ENCODE measurements at regions not wholly inside any gene's neighbourhood (a gene's known extent, or its start where the extent isn't known, plus 50 kb on each side); places are given as distances from the start of the nearest gene placed in this dataset.

DNA sequence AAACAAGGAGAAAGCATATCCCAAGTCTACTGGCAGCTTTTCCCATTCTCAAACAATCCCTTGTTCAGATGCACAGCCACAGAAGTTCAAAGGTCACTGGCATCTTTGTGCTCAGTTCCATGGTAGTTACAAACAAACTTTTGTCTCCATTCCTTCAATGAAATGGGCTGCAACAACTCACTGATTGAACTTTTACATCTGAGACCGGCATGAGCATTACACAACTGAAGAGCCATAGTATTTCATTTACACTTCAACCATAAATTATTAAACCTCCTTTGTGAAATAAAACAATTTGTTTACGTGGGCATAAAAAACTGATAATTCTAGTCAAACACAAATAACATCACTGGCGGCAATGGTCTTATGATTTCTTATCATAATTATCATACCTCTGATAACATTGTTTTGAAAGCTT, 67.8 kb upstream of the ARHGAP32 start:
- DNase-seq = no peak
- TF ChIP-seq, protein P1, sequence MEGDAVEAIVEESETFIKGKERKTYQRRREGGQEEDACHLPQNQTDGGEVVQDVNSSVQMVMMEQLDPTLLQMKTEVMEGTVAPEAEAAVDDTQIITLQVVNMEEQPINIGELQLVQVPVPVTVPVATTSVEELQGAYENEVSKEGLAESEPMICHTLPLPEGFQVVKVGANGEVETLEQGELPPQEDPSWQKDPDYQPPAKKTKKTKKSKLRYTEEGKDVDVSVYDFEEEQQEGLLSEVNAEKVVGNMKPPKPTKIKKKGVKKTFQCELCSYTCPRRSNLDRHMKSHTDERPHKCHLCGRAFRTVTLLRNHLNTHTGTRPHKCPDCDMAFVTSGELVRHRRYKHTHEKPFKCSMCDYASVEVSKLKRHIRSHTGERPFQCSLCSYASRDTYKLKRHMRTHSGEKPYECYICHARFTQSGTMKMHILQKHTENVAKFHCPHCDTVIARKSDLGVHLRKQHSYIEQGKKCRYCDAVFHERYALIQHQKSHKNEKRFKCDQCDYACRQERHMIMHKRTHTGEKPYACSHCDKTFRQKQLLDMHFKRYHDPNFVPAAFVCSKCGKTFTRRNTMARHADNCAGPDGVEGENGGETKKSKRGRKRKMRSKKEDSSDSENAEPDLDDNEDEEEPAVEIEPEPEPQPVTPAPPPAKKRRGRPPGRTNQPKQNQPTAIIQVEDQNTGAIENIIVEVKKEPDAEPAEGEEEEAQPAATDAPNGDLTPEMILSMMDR (IDR thresholded peaks at IDR 0.05; ENCODE audit: low read depth, low read length) = no peak
- no peaks in the 10 kb centered on the region for H3K27me3 ChIP-seq
- no peaks in the 10 kb centered on the region for H3K36me3 ChIP-seq
- no peaks in the 10 kb centered on the region for H3K9me3 ChIP-seq
- H3K4me1 ChIP-seq = no peaks in the 10 kb centered on the region
- H3K4me3 ChIP-seq (ENCODE audit: low read depth, low read length) = no peak overlapping the region

GRCh38 chr11:129258205-129258604, 66.1 kb upstream of the ARHGAP32 start:
- TF ChIP-seq, protein P1 (IDR thresholded peaks at IDR 0.05; ENCODE audit: low read depth, low read length) = no peak
- Histone ChIP-seq H3K4me1 (no peaks in the 10 kb centered on the region), H3K9me3 (no peaks in the 10 kb centered on the region), H3K36me3 (no peaks in the 10 kb centered on the region), H3K4me3 (ENCODE audit: low read depth, low read length) (no peak overlapping the region), H3K27me3 (no peaks in the 10 kb centered on the region)
- no peak for DNase-seq

DNA sequence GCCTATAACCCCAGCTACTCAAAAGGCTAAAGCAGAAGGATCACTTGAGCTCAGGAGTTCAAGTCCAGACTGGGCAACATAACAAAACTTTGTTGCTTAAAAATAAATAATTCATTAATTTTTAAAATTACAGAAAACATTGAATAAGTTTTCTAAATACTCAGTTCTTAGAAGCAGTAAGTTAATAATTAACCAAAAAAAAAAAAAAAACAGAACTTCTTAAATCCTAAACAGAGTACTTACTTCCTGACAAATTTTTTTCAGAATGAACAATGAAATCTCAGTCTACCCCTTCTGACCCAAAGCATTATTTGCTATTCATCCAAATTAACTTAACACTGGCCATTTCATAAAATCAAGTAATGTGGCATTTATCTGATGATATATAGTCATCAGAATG, 65.4 kb upstream of the ARHGAP32 start:
- Histone ChIP-seq H3K36me3 (no peaks in the 10 kb centered on the region), H3K4me1 (no peaks in the 10 kb centered on the region), H3K9me3 (no peaks in the 10 kb centered on the region), H3K27me3 (no peaks in the 10 kb centered on the region), H3K4me3 (ENCODE audit: low read depth, low read length) (no peak overlapping the region)
- no peak for DNase-seq
- TF ChIP-seq, protein P1 (IDR thresholded peaks at IDR 0.05; ENCODE audit: low read depth, low read length) = no peak

- no peaks in the 10 kb centered on the region for H3K9me3 ChIP-seq
- TF ChIP-seq, protein P1 (IDR thresholded peaks at IDR 0.05; ENCODE audit: low read depth, low read length) = no peak
- no peak for DNase-seq
- H3K27me3 ChIP-seq = no peaks in the 10 kb centered on the region
- no peaks in the 10 kb centered on the region for H3K36me3 ChIP-seq
- no peaks in the 10 kb centered on the region for H3K4me1 ChIP-seq
- H3K4me3 ChIP-seq (ENCODE audit: low read depth, low read length) = no peak overlapping the region
Measured at GRCh38 chr11:129252621-129253020, 60.5 kb upstream of the ARHGAP32 start.

GRCh38 chr11:129251067-129251466, 58.9 kb upstream of the ARHGAP32 start:
- DNase-seq = no peak
- Histone ChIP-seq H3K4me3 (ENCODE audit: low read depth, low read length) (no peak overlapping the region), H3K9me3 (no peaks in the 10 kb centered on the region), H3K36me3 (no peaks in the 10 kb centered on the region), H3K4me1 (no peaks in the 10 kb centered on the region), H3K27me3 (no peaks in the 10 kb centered on the region)
- TF ChIP-seq, protein P1 (IDR thresholded peaks at IDR 0.05; ENCODE audit: low read depth, low read length) = no peak

GRCh38 chr11:129249923-129250322, 57.8 kb upstream of the ARHGAP32 start:
- H3K4me3 ChIP-seq (ENCODE audit: low read depth, low read length) = no peak overlapping the region
- no peaks in the 10 kb centered on the region for H3K27me3 ChIP-seq
- TF ChIP-seq, protein P1 (IDR thresholded peaks at IDR 0.05; ENCODE audit: low read depth, low read length) = no peak
- H3K36me3 ChIP-seq = no peaks in the 10 kb centered on the region
- H3K4me1 ChIP-seq = no peaks in the 10 kb centered on the region
- no peak for DNase-seq
- H3K9me3 ChIP-seq = no peaks in the 10 kb centered on the region
